Panc1 (cell line): ENCODE measurements at regions not wholly inside any gene's neighbourhood (a gene's known extent, or its start where the extent isn't known, plus 50 kb on each side); places are given as distances from the start of the nearest gene placed in this dataset.

Experiments used
- ATAC-seq: fragments of 200-7000 bp; cut with Tn5 transposase; 2 replicates; pipeline ENCODE4 v1.9.1; 2020; ENCODE audit warnings: mild to moderate bottlenecking, moderate library complexity
- BruUV-seq: library from RNA; stranded (reverse); fragments of 400-500 nt; replicated peaks from 2 replicates; lab custom pipeline; 2021; lab: Mats Ljungman, UMichigan
- CTCF ChIA-PET: fragments of 300-600 bp; sonication (Branson Sonifier 250); formaldehyde crosslinking; loops from one replicate; lab custom pipeline; 2022; ENCODE audit warnings: antibody characterized with exemption; lab: Charles Lee
- POLR2A ChIA-PET: fragments of 300-600 bp; sonication (Branson Sonifier 250); formaldehyde crosslinking; loops from one replicate; lab custom pipeline; 2022; ENCODE audit warnings: antibody characterized with exemption; lab: Charles Lee
- DNase-seq: peaks from one replicate; pipeline ENCODE4 v3.0.0-alpha.2; 2010; ENCODE audit warnings: low read depth, low spot score
- H3K27ac ChIP-seq: 2 replicates; pipeline ENCODE4 v1.5.1; 2011; ENCODE audit warnings: mild to moderate bottlenecking, low read length, inconsistent platforms
- H3K27me3 ChIP-seq: fragments of 200-500 bp; sonication (Bioruptor generic); 2 replicates; pipeline ENCODE4 v1.6.0; 2014; ENCODE audit warnings: low read length, inconsistent platforms; ENCODE audit not compliant: control insufficient read depth, insufficient read depth
- H3K36me3 ChIP-seq: fragments of 200-500 bp; sonication (Bioruptor generic); 2 replicates; pipeline ENCODE4 v1.5.1; 2014; ENCODE audit warnings: inconsistent platforms, mild to moderate bottlenecking, low read length, moderate library complexity; ENCODE audit not compliant: control insufficient read depth, insufficient read depth
- H3K4me1 ChIP-seq: 2 replicates; pipeline ENCODE4 v1.5.1; 2011; ENCODE audit warnings: inconsistent platforms, mild to moderate bottlenecking, low read length, moderate library complexity; ENCODE audit not compliant: control insufficient read depth, insufficient read depth
- H3K4me3 ChIP-seq, 2 experiments: 2 replicates each; pipeline ENCODE4 v1.5.1; 2011 to 2012; ENCODE audit warnings: low read depth in 2 of 2, low read length in 2 of 2, mild to moderate bottlenecking in 2 of 2, inconsistent platforms in 1 of 2, moderate library complexity in 1 of 2
- H3K9me3 ChIP-seq: fragments of 200-500 bp; sonication (Bioruptor generic); 2 replicates; pipeline ENCODE4 v1.5.1; 2014; ENCODE audit warnings: low read depth, mild to moderate bottlenecking, inconsistent platforms, low read length, moderate library complexity; ENCODE audit not compliant: control insufficient read depth, insufficient read depth
- POLR2AphosphoS5 ChIP-seq: IDR thresholded peaks from 2 replicates; pipeline ENCODE4 v1.6.1; 2012; ENCODE audit warnings: mild to moderate bottlenecking, low read depth, low read length, moderate library complexity
- SIN3A ChIP-seq: IDR thresholded peaks from 2 replicates; pipeline ENCODE4 v1.6.1; 2012; ENCODE audit warnings: low read depth, mild to moderate bottlenecking, low read length, moderate library complexity, borderline replicate concordance; ENCODE audit not compliant: insufficient read depth
- TCF7L2 ChIP-seq: IDR thresholded peaks from 2 replicates; pipeline ENCODE4 v1.6.1; 2011; ENCODE audit warnings: mild to moderate bottlenecking, low read depth, low read length, inconsistent platforms
- in situ Hi-C: cut with HindIII; loops from 2 replicates; pipeline ENCODE4 v1.10.0; 2016; ENCODE audit warnings: low sequenced_read_pairs, low pct_unique_long_range_greater_than_20kb
- intact Hi-C: fragments of 100-400 bp; cut with micrococcal nuclease; formaldehyde crosslinking; loops from one replicate; pipeline ENCODE4 v1.10.0; 2022; ENCODE audit not compliant: unreplicated experiment
- TF ChIP-seq, protein P1 (sequence below): fragments of 450-650 bp; IDR thresholded peaks from 2 replicates; pipeline ENCODE4 v1.5.1; 2017; ENCODE audit warnings: mild to moderate bottlenecking
- TF ChIP-seq, protein P2 (sequence below), 2 experiments: IDR thresholded peaks; 2 replicates each; pipeline ENCODE4 v1.6.1; 2011 to 2012; ENCODE audit warnings: low read depth in 2 of 2, control low read depth in 1 of 2, low read length in 1 of 2, mild to moderate bottlenecking in 1 of 2, moderate library complexity in 1 of 2; ENCODE audit not compliant: insufficient read depth in 1 of 2

DNA sequence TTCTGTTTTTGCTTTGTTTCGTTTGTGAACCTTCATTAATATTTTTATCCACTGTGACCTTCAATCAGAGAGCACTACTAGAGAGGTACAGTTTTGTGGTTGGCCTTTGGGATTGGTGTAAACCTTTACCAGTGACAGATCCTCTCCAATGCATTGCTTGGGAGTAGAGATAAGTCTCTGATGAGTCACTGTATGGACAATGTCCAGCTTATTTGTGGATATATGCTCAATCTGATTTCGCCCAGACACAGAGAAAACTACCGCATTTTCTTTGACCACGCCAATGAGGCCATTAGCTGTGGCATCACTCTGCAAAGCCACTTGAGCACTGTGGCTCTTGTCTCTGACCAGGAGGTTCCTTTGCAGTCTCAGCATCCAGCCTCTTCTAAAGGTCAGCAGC, 964.7 kb downstream of the TUSC7 start:
- ATAC-seq (no peak), DNase-seq (no peak)
- ChIA-PET CTCF (no interaction called here), POLR2A (no interaction called here)
- in situ Hi-C loops (no loop called here), intact Hi-C loops (no loop called here)
- BruUV-seq: no TSS peak
- no peak for TF ChIP-seq TCF7L2
- TF ChIP-seq SIN3A: no peak
- no peak for TF ChIP-seq POLR2AphosphoS5
- TF ChIP-seq, protein P1, sequence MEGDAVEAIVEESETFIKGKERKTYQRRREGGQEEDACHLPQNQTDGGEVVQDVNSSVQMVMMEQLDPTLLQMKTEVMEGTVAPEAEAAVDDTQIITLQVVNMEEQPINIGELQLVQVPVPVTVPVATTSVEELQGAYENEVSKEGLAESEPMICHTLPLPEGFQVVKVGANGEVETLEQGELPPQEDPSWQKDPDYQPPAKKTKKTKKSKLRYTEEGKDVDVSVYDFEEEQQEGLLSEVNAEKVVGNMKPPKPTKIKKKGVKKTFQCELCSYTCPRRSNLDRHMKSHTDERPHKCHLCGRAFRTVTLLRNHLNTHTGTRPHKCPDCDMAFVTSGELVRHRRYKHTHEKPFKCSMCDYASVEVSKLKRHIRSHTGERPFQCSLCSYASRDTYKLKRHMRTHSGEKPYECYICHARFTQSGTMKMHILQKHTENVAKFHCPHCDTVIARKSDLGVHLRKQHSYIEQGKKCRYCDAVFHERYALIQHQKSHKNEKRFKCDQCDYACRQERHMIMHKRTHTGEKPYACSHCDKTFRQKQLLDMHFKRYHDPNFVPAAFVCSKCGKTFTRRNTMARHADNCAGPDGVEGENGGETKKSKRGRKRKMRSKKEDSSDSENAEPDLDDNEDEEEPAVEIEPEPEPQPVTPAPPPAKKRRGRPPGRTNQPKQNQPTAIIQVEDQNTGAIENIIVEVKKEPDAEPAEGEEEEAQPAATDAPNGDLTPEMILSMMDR: no peak
- TF ChIP-seq, protein P2, sequence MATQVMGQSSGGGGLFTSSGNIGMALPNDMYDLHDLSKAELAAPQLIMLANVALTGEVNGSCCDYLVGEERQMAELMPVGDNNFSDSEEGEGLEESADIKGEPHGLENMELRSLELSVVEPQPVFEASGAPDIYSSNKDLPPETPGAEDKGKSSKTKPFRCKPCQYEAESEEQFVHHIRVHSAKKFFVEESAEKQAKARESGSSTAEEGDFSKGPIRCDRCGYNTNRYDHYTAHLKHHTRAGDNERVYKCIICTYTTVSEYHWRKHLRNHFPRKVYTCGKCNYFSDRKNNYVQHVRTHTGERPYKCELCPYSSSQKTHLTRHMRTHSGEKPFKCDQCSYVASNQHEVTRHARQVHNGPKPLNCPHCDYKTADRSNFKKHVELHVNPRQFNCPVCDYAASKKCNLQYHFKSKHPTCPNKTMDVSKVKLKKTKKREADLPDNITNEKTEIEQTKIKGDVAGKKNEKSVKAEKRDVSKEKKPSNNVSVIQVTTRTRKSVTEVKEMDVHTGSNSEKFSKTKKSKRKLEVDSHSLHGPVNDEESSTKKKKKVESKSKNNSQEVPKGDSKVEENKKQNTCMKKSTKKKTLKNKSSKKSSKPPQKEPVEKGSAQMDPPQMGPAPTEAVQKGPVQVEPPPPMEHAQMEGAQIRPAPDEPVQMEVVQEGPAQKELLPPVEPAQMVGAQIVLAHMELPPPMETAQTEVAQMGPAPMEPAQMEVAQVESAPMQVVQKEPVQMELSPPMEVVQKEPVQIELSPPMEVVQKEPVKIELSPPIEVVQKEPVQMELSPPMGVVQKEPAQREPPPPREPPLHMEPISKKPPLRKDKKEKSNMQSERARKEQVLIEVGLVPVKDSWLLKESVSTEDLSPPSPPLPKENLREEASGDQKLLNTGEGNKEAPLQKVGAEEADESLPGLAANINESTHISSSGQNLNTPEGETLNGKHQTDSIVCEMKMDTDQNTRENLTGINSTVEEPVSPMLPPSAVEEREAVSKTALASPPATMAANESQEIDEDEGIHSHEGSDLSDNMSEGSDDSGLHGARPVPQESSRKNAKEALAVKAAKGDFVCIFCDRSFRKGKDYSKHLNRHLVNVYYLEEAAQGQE (IDR thresholded peaks at IDR 0.05; ENCODE audit: insufficient read depth in 1 of 2, low read depth in 2 of 2, low read length in 1 of 2): no peak
- Histone ChIP-seq H3K9me3 (no peaks in the 10 kb centered on the region), H3K4me3 (no peak overlapping the region), H3K4me1 (no peaks in the 10 kb centered on the region), H3K27ac (no peak overlapping the region), H3K27me3 (no peaks in the 10 kb centered on the region), H3K36me3 (no peaks in the 10 kb centered on the region)

DNA sequence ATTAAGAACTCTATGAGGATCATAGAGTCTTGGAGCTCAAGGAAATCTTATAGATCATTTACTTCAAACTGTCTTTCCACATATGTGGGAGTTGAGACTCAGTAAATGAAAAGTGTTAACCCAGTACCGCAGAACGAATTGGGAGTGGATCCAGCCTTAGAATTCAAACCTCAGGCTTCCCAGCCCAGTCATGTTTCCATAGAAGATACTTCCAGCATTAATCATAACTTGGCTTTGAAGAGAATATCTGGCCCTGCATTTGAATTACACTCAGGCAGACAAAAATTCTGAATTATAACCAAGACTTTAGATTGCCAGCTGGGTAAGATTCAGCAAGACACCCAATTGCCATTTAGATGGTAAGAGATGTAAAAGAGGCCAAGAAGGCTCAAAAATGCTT, 972.0 kb downstream of the TUSC7 start:
- POLR2A ChIA-PET: no interaction called here
- in situ Hi-C loops (no loop called here), intact Hi-C loops (no loop called here)
- no peak for DNase-seq
- Histone ChIP-seq H3K27me3 (no peaks in the 10 kb centered on the region), H3K4me1 (no peaks in the 10 kb centered on the region), H3K27ac (no peak overlapping the region), H3K9me3 (no peaks in the 10 kb centered on the region), H3K36me3 (no peaks in the 10 kb centered on the region), H3K4me3 (no peak overlapping the region)
- TF ChIP-seq POLR2AphosphoS5: no peak
- TF ChIP-seq, protein P2 (IDR thresholded peaks at IDR 0.05; ENCODE audit: insufficient read depth in 1 of 2, low read depth in 2 of 2, low read length in 1 of 2): no peak
- no peak for TF ChIP-seq TCF7L2
- TF ChIP-seq, protein P1: no peak
- TF ChIP-seq SIN3A: no peak
- BruUV-seq: no TSS peak
- ATAC-seq: no peak
- CTCF ChIA-PET: no interaction called here
